ENCODE measurements at regions not wholly inside any gene's neighbourhood (a gene's known extent, or its start where the extent isn't known, plus 50 kb on each side); places are given as distances from the start of the nearest gene placed in this dataset.

DNA sequence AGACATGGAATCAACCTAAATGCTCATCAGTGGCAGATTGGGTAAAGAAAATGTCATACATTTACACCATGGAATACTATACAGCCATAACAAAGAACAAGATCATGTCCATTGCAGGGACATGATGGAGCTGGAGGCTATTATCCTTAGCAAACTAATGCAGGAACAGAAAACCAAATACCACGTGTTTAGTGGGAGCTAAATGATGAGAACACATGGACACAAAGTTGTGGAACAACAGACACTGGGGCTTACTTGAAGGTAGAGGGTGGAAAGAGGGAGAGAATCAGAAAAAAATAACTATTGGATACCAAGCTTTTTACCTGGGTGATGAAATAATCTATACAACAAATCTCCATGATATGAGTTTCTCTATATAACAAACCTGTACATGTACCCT is 701.3 kb downstream of the TBC1D32 start:
- intact Hi-C loops (cut with DNase I), result no loop called here
- 32 to 54% (median 48%) methylated on average over 1 of the region's 1 CpG for whole genome bisulfite sequencing, 4 donors
- no peak for DNase-seq

DNA sequence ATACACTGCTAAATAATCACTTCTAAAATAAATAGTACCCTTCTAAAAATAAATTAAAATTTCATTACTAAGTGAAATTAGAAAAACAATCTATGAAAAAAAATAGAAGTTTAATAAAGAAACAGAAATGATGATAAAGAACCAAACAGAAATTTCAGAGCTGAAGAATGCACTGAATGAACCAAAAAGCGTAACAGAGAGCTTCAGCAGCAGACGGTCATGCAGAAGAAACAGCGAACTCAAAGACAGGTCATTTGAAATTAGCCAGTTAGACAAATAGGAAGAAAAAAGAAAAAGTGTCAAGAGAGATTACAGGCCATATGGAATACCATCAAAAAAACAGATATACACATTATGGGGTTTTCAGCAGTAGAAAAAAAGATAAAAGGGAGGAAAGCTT is 706.7 kb downstream of the TBC1D32 start:
- ATAC-seq (no peak), DNase-seq (no peak)
- WGBS, 4 donors, result 89 to 93% (median 92%) methylated on average over 3 of the region's 3 CpGs
- Histone ChIP-seq H3K9me3 (peaks cover 0 to 14% (median 0%) of the 10 kb centered on the region in 12 donors), H3K27me3 (no peaks in the 10 kb centered on the region), H3K36me3 (no peaks in the 10 kb centered on the region), H3K4me1 (no peaks in the 10 kb centered on the region), H3K27ac (no peak overlapping the region), H3K4me3 (no peak overlapping the region)
- TF ChIP-seq, protein P1, sequence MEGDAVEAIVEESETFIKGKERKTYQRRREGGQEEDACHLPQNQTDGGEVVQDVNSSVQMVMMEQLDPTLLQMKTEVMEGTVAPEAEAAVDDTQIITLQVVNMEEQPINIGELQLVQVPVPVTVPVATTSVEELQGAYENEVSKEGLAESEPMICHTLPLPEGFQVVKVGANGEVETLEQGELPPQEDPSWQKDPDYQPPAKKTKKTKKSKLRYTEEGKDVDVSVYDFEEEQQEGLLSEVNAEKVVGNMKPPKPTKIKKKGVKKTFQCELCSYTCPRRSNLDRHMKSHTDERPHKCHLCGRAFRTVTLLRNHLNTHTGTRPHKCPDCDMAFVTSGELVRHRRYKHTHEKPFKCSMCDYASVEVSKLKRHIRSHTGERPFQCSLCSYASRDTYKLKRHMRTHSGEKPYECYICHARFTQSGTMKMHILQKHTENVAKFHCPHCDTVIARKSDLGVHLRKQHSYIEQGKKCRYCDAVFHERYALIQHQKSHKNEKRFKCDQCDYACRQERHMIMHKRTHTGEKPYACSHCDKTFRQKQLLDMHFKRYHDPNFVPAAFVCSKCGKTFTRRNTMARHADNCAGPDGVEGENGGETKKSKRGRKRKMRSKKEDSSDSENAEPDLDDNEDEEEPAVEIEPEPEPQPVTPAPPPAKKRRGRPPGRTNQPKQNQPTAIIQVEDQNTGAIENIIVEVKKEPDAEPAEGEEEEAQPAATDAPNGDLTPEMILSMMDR (IDR thresholded peaks at IDR 0.05), result no peak
- no peak for TF ChIP-seq POLR2A (IDR thresholded peaks at IDR 0.05)
- intact Hi-C loops (cut with DNase I), result no loop called here

More for the DNA sequence above, 701.3 kb downstream of the TBC1D32 start:
- no peaks in the 10 kb centered on the region for H3K36me3 ChIP-seq
- no peaks in the 10 kb centered on the region for H3K4me1 ChIP-seq
- H3K27ac ChIP-seq, result no peak overlapping the region
- TF ChIP-seq, protein P1 (IDR thresholded peaks at IDR 0.05), result no peak
- no peak for TF ChIP-seq POLR2A (IDR thresholded peaks at IDR 0.05)
- H3K27me3 ChIP-seq, result no peaks in the 10 kb centered on the region
- H3K4me3 ChIP-seq, result no peak overlapping the region
- peaks cover 0 to 9% (median 2%) of the 10 kb centered on the region in 12 donors for H3K9me3 ChIP-seq
- ATAC-seq, result no peak

DNA sequence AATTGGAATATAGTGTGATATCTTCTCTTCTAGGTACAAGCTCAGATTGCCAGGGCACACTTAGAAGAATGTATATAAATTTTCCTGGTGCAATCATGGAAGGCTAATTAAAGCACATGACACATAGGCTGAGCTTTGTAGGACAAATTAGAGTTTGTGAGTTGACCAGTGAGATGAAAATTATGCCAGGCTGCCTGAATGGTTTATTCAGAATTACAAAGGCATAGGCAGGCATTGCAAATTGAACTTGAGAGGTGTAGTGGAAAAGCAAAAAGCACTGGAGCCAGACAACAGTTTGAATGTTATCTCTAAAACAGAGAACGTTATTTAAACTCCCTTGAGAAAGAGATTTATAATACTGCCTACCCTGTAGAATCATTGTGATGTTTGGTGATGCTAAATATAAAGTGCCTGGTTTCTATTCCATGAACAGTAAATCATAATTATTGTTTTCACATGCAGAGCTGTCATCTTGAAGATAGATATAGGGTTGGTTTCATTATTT is 712.1 kb downstream of the TBC1D32 start:
- Histone ChIP-seq H3K36me3 (no peaks in the 10 kb centered on the region), H3K27me3 (no peaks in the 10 kb centered on the region), H3K9me3 (peaks cover 0 to 3% (median 0%) of the 10 kb centered on the region in 12 donors), H3K27ac (no peak overlapping the region), H3K4me1 (no peaks in the 10 kb centered on the region), H3K4me3 (no peak overlapping the region)
- 12 to 21% (median 14%) methylated on average over 1 of the region's 1 CpG for WGBS, 4 donors
- intact Hi-C loops (cut with DNase I), result no loop called here
- ATAC-seq (no peak), DNase-seq (no peak)
- TF ChIP-seq, protein P1 (IDR thresholded peaks at IDR 0.05), result no peak
- TF ChIP-seq POLR2A (IDR thresholded peaks at IDR 0.05), result no peak

DNA sequence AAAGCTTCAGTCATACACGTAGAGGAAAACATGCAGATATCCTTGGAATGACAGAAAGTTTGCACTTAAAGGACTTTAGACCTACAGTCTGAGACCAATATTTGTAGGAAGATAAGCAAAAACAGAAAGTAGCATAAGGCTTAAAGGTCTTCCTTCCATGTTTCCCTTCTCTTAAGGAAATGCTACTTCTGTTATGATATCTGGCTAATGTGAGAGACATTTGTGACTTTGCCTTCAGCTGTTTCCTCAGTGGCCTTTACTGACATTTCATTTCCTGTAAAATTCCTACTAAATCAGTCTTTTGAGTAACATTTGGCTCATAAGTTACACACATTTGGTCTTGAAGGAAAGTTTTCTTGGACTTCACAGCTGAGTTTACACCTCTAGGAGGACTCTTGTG is 713.4 kb downstream of the TBC1D32 start:
- peaks cover 0 to 3% (median 0%) of the 10 kb centered on the region in 12 donors for H3K9me3 ChIP-seq
- no peaks in the 10 kb centered on the region for H3K4me1 ChIP-seq
- H3K36me3 ChIP-seq, result no peaks in the 10 kb centered on the region
- H3K4me3 ChIP-seq, result no peak overlapping the region
- H3K27me3 ChIP-seq, result no peaks in the 10 kb centered on the region
- no peak for DNase-seq
- 34 to 50% (median 38%) methylated on average over 1 of the region's 1 CpG for WGBS, 4 donors
- no peak overlapping the region for H3K27ac ChIP-seq
- TF ChIP-seq, protein P1 (IDR thresholded peaks at IDR 0.05), result no peak
- no peak for TF ChIP-seq POLR2A (IDR thresholded peaks at IDR 0.05)
- ATAC-seq, result no peak
- intact Hi-C loops (cut with DNase I), result no loop called here

Data from heart left ventricle (tissue), 16 donors.